ENCODE measurements at regions not wholly inside any gene's neighbourhood (a gene's known extent, or its start where the extent isn't known, plus 50 kb on each side); places are given as distances from the start of the nearest gene placed in this dataset.
"Not testable (repeated sequence)": the region's sequence is repeated elsewhere in the genome, so short reads cannot be mapped to it uniquely, and the experiment has no call there.

GRCh38 chr11:22920939-22921565 lies 60.8 kb upstream of the CCDC179 start:
- DNase-seq (ENCODE audit: low spot score) = peak; percentile 60

- DNase-seq (ENCODE audit: low spot score) = no peak
Measured at GRCh38 chr11:22922672-22923071, 62.4 kb upstream of the CCDC179 start.

- DNase-seq (ENCODE audit: low spot score) = no peak
Measured at GRCh38 chr11:22923561-22923960, 63.3 kb upstream of the CCDC179 start.

GRCh38 chr11:22926341-22926740 lies 66.1 kb upstream of the CCDC179 start:
- DNase-seq (ENCODE audit: low spot score) = no peak

GRCh38 chr11:22927793-22928192 lies 67.5 kb upstream of the CCDC179 start:
- no peak for DNase-seq (ENCODE audit: low spot score)

- no peak for DNase-seq (ENCODE audit: low spot score)
Measured at GRCh38 chr11:22928207-22928917, 68.1 kb upstream of the CCDC179 start.

GRCh38 chr11:22930816-22931594 lies 70.7 kb upstream of the CCDC179 start:
- no peak for DNase-seq (ENCODE audit: low spot score)

GRCh38 chr11:22938691-22939090 lies 78.4 kb upstream of the CCDC179 start:
- DNase-seq (ENCODE audit: low spot score) = no peak

- DNase-seq (ENCODE audit: low spot score) = not testable (repeated sequence)
Measured at GRCh38 chr11:22941544-22941943, 81.3 kb upstream of the CCDC179 start.

- no peak for DNase-seq (ENCODE audit: low spot score)
Measured at GRCh38 chr11:22957786-22958185, 97.5 kb upstream of the CCDC179 start.

- DNase-seq (ENCODE audit: low spot score) = no peak
Measured at GRCh38 chr11:22974251-22974650, 114.0 kb upstream of the CCDC179 start.

GRCh38 chr11:22976146-22976545 lies 115.9 kb upstream of the CCDC179 start:
- no peak for DNase-seq (ENCODE audit: low spot score)

GRCh38 chr11:22982903-22983302 lies 122.6 kb upstream of the CCDC179 start:
- DNase-seq (ENCODE audit: low spot score) = no peak

GRCh38 chr11:22984045-22984444 lies 123.8 kb upstream of the CCDC179 start:
- no peak for DNase-seq (ENCODE audit: low spot score)

GRCh38 chr11:22989371-22989770 lies 129.1 kb upstream of the CCDC179 start:
- no peak for DNase-seq (ENCODE audit: low spot score)

GRCh38 chr11:22991196-22991595 lies 130.9 kb upstream of the CCDC179 start:
- DNase-seq (ENCODE audit: low spot score) = no peak

GRCh38 chr11:23006730-23007129 lies 146.5 kb upstream of the CCDC179 start:
- DNase-seq (ENCODE audit: low spot score) = no peak

GRCh38 chr11:23010790-23011335 lies 150.6 kb upstream of the CCDC179 start:
- no peak for DNase-seq (ENCODE audit: low spot score)

- no peak for DNase-seq (ENCODE audit: low spot score)
Measured at GRCh38 chr11:23012930-23013329, 152.7 kb upstream of the CCDC179 start.

- no peak for DNase-seq (ENCODE audit: low spot score)
Measured at GRCh38 chr11:23013509-23013908, 153.2 kb upstream of the CCDC179 start.

- peak; percentile 40 for DNase-seq (ENCODE audit: low spot score)
Measured at GRCh38 chr11:23021287-23021863, 161.1 kb upstream of the CCDC179 start.

GRCh38 chr11:23022854-23023253 lies 162.6 kb upstream of the CCDC179 start:
- DNase-seq (ENCODE audit: low spot score) = no peak

Data from Ammon's horn (tissue), 1 donor.